GM21526 (cell line): ENCODE measurements at regions not wholly inside any gene's neighbourhood (a gene's known extent, or its start where the extent isn't known, plus 50 kb on each side); places are given as distances from the start of the nearest gene placed in this dataset.
A peak's percentile ranks its signal among the peaks of the same experiment; 100 is the strongest.

Source experiments
- ATAC-seq: cut with Tn5 transposase; IDR thresholded peaks from one replicate; pipeline ENCODE4 v1.9.1; 2021; ENCODE audit warnings: moderate library complexity; ENCODE audit not compliant: unreplicated experiment, low FRiP score

GRCh38 chr7:155173905-155174304 is 103.8 kb downstream of the HTR5A start:
- no peak for ATAC-seq

- ATAC-seq: no peak
These were observed 108.0 kb downstream of the HTR5A start for GRCh38 chr7:155178096-155178495.

- ATAC-seq: no peak
These were observed 111.6 kb downstream of the HTR5A start for GRCh38 chr7:155181768-155182167.

- ATAC-seq: no peak
These were observed 112.4 kb downstream of the HTR5A start for GRCh38 chr7:155182406-155182970.

- no peak for ATAC-seq
These were observed 113.5 kb downstream of the HTR5A start for GRCh38 chr7:155183655-155184054.

- ATAC-seq: no peak
These were observed 112.8 kb upstream of the INSIG1 start for GRCh38 chr7:155184923-155185322.

GRCh38 chr7:155187061-155187785 is 110.5 kb upstream of the INSIG1 start:
- ATAC-seq: no peak

- ATAC-seq: no peak
These were observed 109.3 kb upstream of the INSIG1 start for GRCh38 chr7:155188357-155188756.

GRCh38 chr7:155188821-155189581 is 108.7 kb upstream of the INSIG1 start:
- ATAC-seq: no peak

- ATAC-seq: no peak
These were observed 108.1 kb upstream of the INSIG1 start for GRCh38 chr7:155189590-155189989.

- ATAC-seq: peak; percentile 53
These were observed 107.0 kb upstream of the INSIG1 start for GRCh38 chr7:155190688-155191087.

GRCh38 chr7:155191137-155191536 is 106.5 kb upstream of the INSIG1 start:
- no peak for ATAC-seq

GRCh38 chr7:155191901-155192478 is 105.7 kb upstream of the INSIG1 start:
- ATAC-seq: peak; percentile 58

- ATAC-seq: no peak
These were observed 104.6 kb upstream of the INSIG1 start for GRCh38 chr7:155192961-155193640.

- ATAC-seq: no peak
These were observed 104.0 kb upstream of the INSIG1 start for GRCh38 chr7:155193716-155194115.

GRCh38 chr7:155194382-155195140 is 103.1 kb upstream of the INSIG1 start:
- no peak for ATAC-seq

GRCh38 chr7:155195939-155196523 is 101.6 kb upstream of the INSIG1 start:
- no peak for ATAC-seq

GRCh38 chr7:155198196-155198892 is 99.3 kb upstream of the INSIG1 start:
- ATAC-seq: no peak
